ENCODE measurements at regions not wholly inside any gene's neighbourhood (a gene's known extent, or its start where the extent isn't known, plus 50 kb on each side); places are given as distances from the start of the nearest gene placed in this dataset.

GRCh38 chr10:128894641-128895040 lies 572.4 kb upstream of the MGMT start:
- H3K9me2 ChIP-seq, result 0 out of 2 replicates have a peak, but pooled peaks cover 2% of the 10 kb centered on the region
- no peaks in the 10 kb centered on the region for H3K27me3 ChIP-seq (ENCODE audit: insufficient read depth)
- ChIA-PET POLR2A (no interaction called here), CTCF (interaction anchor here (1.6 kb wide), 1 partner anchor 136 kb away, joined by 4 read pairs; no protein-coding TSS in a partner anchor)
- H3K27ac ChIP-seq (ENCODE audit: low read depth in 2 of 2, low read length in 1 of 2), result no peak overlapping the region
- no peak overlapping the region for H3K4me3 ChIP-seq (ENCODE audit: low read depth in 2 of 2, low read length in 1 of 2)
- no peaks in the 10 kb centered on the region for H4K20me1 ChIP-seq (ENCODE audit: insufficient read depth)
- no peak overlapping the region for H2AFZ ChIP-seq (ENCODE audit: low read depth)
- no peak overlapping the region for H3K9ac ChIP-seq
- TF ChIP-seq TCF12 (IDR thresholded peaks at IDR 0.05), result no peak
- no peak for TF ChIP-seq SMC3 (IDR thresholded peaks at IDR 0.05; ENCODE audit: low read depth, low read length)
- no peak for TF ChIP-seq GABPA (IDR thresholded peaks at IDR 0.05; ENCODE audit: low read depth)
- no peak for TF ChIP-seq RCOR1 (IDR thresholded peaks at IDR 0.05; ENCODE audit: low read length)
- no peak for TF ChIP-seq YY1 (IDR thresholded peaks at IDR 0.05; ENCODE audit: low read depth)
- no peak for TF ChIP-seq USF2 (IDR thresholded peaks at IDR 0.05; ENCODE audit: borderline replicate concordance, low read depth, low read length)
- TF ChIP-seq POLR2AphosphoS5 (IDR thresholded peaks at IDR 0.05; ENCODE audit: low read depth, low read length), result no peak
- H3K36me3 ChIP-seq (replicated peaks in 1 of 2; ENCODE audit: control insufficient read depth in 1 of 2, insufficient read depth in 2 of 2, low read length in 1 of 2), result no peaks in the 10 kb centered on the region
- no peaks in the 10 kb centered on the region for H3K4me1 ChIP-seq (ENCODE audit: control insufficient read depth in 1 of 2, insufficient read depth in 2 of 2, low read depth in 1 of 2, low read length in 1 of 2)
- no peak for DNase-seq
- H3K4me2 ChIP-seq, result no peak overlapping the region
- H3F3A ChIP-seq (replicated peaks; ENCODE audit: insufficient read depth), result no peaks in the 10 kb centered on the region
- no peaks in the 10 kb centered on the region for H3K79me2 ChIP-seq (ENCODE audit: insufficient read depth)
- no peaks in the 10 kb centered on the region for H3K9me3 ChIP-seq
- 46% methylated on average over 1 of the region's 1 CpG for WGBS (ENCODE audit: low lambda C conversion rate)

GRCh38 chr10:128895473-128895872 lies 571.6 kb upstream of the MGMT start:
- Histone ChIP-seq H3K36me3 (replicated peaks in 1 of 2; ENCODE audit: control insufficient read depth in 1 of 2, insufficient read depth in 2 of 2, low read length in 1 of 2) (no peaks in the 10 kb centered on the region), H3K4me3 (ENCODE audit: low read depth in 2 of 2, low read length in 1 of 2) (no peak overlapping the region), H3F3A (replicated peaks; ENCODE audit: insufficient read depth) (no peaks in the 10 kb centered on the region), H2AFZ (ENCODE audit: low read depth) (no peak overlapping the region), H3K9me2 (no peaks in the 10 kb centered on the region), H4K20me1 (ENCODE audit: insufficient read depth) (no peaks in the 10 kb centered on the region), H3K4me1 (ENCODE audit: control insufficient read depth in 1 of 2, insufficient read depth in 2 of 2, low read depth in 1 of 2, low read length in 1 of 2) (no peaks in the 10 kb centered on the region), H3K4me2 (no peak overlapping the region), H3K9ac (no peak overlapping the region), H3K27ac (ENCODE audit: low read depth in 2 of 2, low read length in 1 of 2) (no peak overlapping the region), H3K9me3 (no peaks in the 10 kb centered on the region), H3K79me2 (ENCODE audit: insufficient read depth) (no peaks in the 10 kb centered on the region), H3K27me3 (ENCODE audit: insufficient read depth) (no peaks in the 10 kb centered on the region)
- DNase-seq, result no peak
- CTCF ChIA-PET, result interaction anchor here (0.9 to 1.6 kb wide), 2 partner anchors 68 to 136 kb away, joined by 3 to 4 read pairs; no protein-coding TSS in a partner anchor
- POLR2A ChIA-PET, result no interaction called here
- TF ChIP-seq REST (IDR thresholded peaks at IDR 0.05; ENCODE audit: low read depth, low read length) (no peak), USF2 (IDR thresholded peaks at IDR 0.05; ENCODE audit: borderline replicate concordance, low read depth, low read length) (no peak), NRF1 (IDR thresholded peaks at IDR 0.05; ENCODE audit: low read depth, low read length) (no peak), PBX3 (IDR thresholded peaks at IDR 0.05) (no peak), FOXJ3 (CRISPR knock-in tag; IDR thresholded peaks at IDR 0.05) (no peak), EP300 (IDR thresholded peaks at IDR 0.05; ENCODE audit: borderline replicate concordance in 1 of 2, low read depth in 1 of 2, low read length in 1 of 2) (no peak), RAD21 (IDR thresholded peaks at IDR 0.05; ENCODE audit: low read length) (no peak), SMC3 (IDR thresholded peaks at IDR 0.05; ENCODE audit: low read depth, low read length) (no peak), GATA2 (CRISPR knock-in tag; IDR thresholded peaks at IDR 0.05) (no peak), RXRA (IDR thresholded peaks at IDR 0.05; ENCODE audit: borderline replicate concordance, low read depth) (no peak), TCF12 (IDR thresholded peaks at IDR 0.05) (no peak), FOSL2 (IDR thresholded peaks at IDR 0.05; ENCODE audit: borderline replicate concordance, low read depth) (no peak), TEAD4 (IDR thresholded peaks at IDR 0.05; ENCODE audit: borderline replicate concordance, insufficient read depth) (no peak), FOXM1 (IDR thresholded peaks at IDR 0.05; ENCODE audit: low read depth) (no peak), MAX (IDR thresholded peaks at IDR 0.05; ENCODE audit: low read depth) (no peak), YY1 (IDR thresholded peaks at IDR 0.05; ENCODE audit: low read depth) (no peak), MXI1 (IDR thresholded peaks at IDR 0.05; ENCODE audit: low read depth, low read length) (no peak), MEF2A (IDR thresholded peaks at IDR 0.05; ENCODE audit: borderline replicate concordance, low read depth) (no peak)
- TF ChIP-seq, protein P1, sequence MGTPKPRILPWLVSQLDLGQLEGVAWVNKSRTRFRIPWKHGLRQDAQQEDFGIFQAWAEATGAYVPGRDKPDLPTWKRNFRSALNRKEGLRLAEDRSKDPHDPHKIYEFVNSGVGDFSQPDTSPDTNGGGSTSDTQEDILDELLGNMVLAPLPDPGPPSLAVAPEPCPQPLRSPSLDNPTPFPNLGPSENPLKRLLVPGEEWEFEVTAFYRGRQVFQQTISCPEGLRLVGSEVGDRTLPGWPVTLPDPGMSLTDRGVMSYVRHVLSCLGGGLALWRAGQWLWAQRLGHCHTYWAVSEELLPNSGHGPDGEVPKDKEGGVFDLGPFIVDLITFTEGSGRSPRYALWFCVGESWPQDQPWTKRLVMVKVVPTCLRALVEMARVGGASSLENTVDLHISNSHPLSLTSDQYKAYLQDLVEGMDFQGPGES (IDR thresholded peaks at IDR 0.05; ENCODE audit: low read depth, low read length), result no peak
